A673 (cell line): ENCODE measurements at regions not wholly inside any gene's neighbourhood (a gene's known extent, or its start where the extent isn't known, plus 50 kb on each side); places are given as distances from the start of the nearest gene placed in this dataset.

Source experiments
- CTCF ChIP-seq: fragments of 300-800, 200-600 bp; sonication (generic); conservative IDR thresholded peaks from 2 replicates; pipeline ENCODE4 v1.5.1; 2017; ENCODE audit warnings: low read depth, mild to moderate bottlenecking, antibody characterized with exemption, low read length, moderate library complexity, mixed read lengths
- EZH2 ChIP-seq: fragments of 200-600 bp; sonication (generic); IDR thresholded peaks from 2 replicates; pipeline ENCODE4 v1.6.1; 2017; ENCODE audit warnings: borderline replicate concordance, low read depth, mild to moderate bottlenecking, mixed read lengths, antibody characterized with exemption, low read length; ENCODE audit not compliant: poor library complexity, severe bottlenecking

DNA sequence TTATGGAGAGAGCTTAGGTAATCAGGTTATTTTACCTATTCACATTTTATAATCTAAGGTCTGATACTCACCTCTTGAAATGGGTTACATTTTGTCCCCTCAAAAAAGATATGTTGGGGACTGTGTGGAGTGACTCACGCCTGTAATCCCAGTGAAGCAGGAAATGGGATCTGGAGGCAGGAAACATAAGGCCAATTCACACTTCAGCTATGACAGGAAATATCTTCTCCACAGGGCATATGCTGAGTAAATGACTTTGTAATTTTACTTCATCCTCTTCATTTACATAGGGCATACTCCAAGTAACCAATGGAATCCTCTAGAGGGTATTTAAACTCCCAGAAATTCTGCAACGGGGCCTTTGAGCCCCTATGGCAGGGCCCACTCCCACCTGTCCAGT is 54.8 kb upstream of the ZMAT1 start:
- no peak for TF ChIP-seq CTCF
- no peak for TF ChIP-seq EZH2
